ENCODE measurements at regions not wholly inside any gene's neighbourhood (a gene's known extent, or its start where the extent isn't known, plus 50 kb on each side); places are given as distances from the start of the nearest gene placed in this dataset.

DNA sequence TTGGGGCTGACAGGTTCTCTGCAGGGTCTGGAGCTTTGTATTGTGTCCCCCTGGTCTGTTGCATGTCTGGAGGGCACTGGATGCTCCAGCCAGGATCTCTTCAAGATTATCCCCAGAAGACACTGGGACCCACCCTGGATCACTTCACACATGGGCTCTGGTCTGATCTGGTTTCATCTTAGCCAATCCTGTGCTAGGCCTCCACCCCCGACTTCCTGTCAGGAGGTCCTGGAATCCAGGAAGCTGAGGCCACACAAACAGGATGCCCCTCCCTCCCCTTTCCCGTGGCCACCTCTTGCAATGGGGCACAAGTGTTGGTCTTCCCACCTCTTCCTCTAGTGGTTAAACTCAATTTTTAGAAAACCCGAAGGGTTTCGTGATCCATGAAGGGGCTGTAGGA lies 242.6 kb upstream of the MVB12B start:
- DNase-seq = no peak
- no peak overlapping the region for H3K4me3 Mint-ChIP-seq
- peaks cover 5% of the 10 kb centered on the region for H3K4me1 Mint-ChIP-seq (ENCODE audit: low read depth)
- peaks cover 0 to 2% of the 10 kb centered on the region in 2 donors for H3K9me3 Mint-ChIP-seq
- no peak for ATAC-seq (replicated peaks in 1 of 2)
- H3K27me3 Mint-ChIP-seq (ENCODE audit: low read depth) = peaks cover 15% of the 10 kb centered on the region
- no peak overlapping the region for H3K27ac Mint-ChIP-seq
- no peaks in the 10 kb centered on the region for H3K36me3 Mint-ChIP-seq (ENCODE audit: insufficient read depth in 2 of 2)

DNA sequence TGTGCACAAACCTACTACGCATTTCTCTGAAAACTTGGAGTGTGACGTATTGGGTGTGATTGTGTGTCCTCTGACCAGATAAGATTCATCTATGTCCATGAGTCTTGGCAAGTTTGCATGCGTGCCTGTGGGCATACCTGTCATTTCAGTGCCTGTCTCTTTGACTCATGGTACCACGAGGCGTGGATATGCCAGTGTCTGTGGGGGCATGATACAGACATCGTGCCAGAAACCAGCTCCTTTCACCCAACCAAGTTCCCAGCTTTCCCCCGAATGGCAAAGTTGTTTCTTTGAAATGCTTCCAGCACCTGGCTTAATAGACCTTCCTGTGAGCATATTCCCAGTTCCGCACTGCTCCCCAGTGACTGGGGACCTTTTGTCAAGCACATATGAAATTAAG lies 241.9 kb upstream of the MVB12B start:
- peaks cover 8% of the 10 kb centered on the region for H3K27me3 Mint-ChIP-seq (ENCODE audit: low read depth)
- ATAC-seq (replicated peaks in 1 of 2) (peak in 1 of 2 donors; percentile 26), DNase-seq (no peak)
- no peak overlapping the region for H3K27ac Mint-ChIP-seq
- H3K4me1 Mint-ChIP-seq (ENCODE audit: low read depth) = peaks cover 5% of the 10 kb centered on the region
- peaks cover 0 to 2% of the 10 kb centered on the region in 2 donors for H3K9me3 Mint-ChIP-seq
- no peaks in the 10 kb centered on the region for H3K36me3 Mint-ChIP-seq (ENCODE audit: insufficient read depth in 2 of 2)
- no peak overlapping the region for H3K4me3 Mint-ChIP-seq

DNA sequence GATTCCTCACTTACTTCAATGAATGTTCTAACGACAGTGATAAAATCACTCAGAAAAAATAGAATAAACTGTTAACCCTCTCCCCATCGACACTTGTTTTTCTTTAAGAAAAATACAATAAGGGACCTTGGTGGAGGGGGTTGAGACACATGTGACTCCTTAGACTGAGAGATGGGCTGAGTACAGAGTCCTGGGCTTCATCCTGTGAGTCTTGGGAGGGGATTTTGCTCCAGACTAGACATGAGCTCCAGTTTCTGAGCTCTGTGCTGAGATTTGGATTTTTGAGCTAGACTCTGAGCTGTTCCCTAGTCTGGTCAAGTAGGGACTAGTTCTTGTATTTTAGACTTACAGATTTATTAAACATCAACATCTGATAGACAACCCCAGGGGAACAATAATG lies 241.5 kb upstream of the MVB12B start:
- Mint-ChIP-seq H3K36me3 (ENCODE audit: insufficient read depth in 2 of 2) (no peaks in the 10 kb centered on the region), H3K27ac (no peak overlapping the region), H3K9me3 (peaks cover 0 to 2% of the 10 kb centered on the region in 2 donors), H3K4me1 (ENCODE audit: low read depth) (peaks cover 5% of the 10 kb centered on the region), H3K27me3 (ENCODE audit: low read depth) (peaks cover 7% of the 10 kb centered on the region), H3K4me3 (no peak overlapping the region)
- DNase-seq = no peak
- no peak for ATAC-seq (replicated peaks in 1 of 2)

DNA sequence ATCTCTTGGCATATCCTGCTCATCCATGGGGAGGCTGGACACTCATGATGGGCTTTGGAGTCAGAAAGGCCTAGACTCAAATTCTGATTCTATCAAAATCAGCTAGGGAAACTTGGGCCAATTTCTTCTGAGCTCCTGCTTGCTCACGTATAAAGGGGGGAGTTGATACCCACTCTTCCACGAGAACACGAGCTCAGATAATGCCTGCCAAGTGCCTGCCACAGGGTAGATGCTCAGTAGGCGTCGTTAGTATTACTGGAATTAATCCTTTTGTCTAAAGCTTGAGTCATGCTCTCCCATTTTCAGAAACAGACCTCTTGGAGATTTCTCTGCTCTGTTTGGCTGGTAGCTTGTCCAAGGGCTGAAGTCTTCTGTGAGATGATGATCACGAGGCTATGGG lies 238.3 kb upstream of the MVB12B start:
- no peaks in the 10 kb centered on the region for H3K36me3 Mint-ChIP-seq (ENCODE audit: insufficient read depth in 2 of 2)
- H3K27me3 Mint-ChIP-seq (ENCODE audit: low read depth) = peaks cover 7% of the 10 kb centered on the region
- peaks cover 5% of the 10 kb centered on the region for H3K4me1 Mint-ChIP-seq (ENCODE audit: low read depth)
- ATAC-seq (replicated peaks in 1 of 2) (no peak), DNase-seq (no peak)
- H3K9me3 Mint-ChIP-seq = peaks cover 0 to 2% of the 10 kb centered on the region in 2 donors
- no peak overlapping the region for H3K27ac Mint-ChIP-seq
- no peak overlapping the region for H3K4me3 Mint-ChIP-seq

DNA sequence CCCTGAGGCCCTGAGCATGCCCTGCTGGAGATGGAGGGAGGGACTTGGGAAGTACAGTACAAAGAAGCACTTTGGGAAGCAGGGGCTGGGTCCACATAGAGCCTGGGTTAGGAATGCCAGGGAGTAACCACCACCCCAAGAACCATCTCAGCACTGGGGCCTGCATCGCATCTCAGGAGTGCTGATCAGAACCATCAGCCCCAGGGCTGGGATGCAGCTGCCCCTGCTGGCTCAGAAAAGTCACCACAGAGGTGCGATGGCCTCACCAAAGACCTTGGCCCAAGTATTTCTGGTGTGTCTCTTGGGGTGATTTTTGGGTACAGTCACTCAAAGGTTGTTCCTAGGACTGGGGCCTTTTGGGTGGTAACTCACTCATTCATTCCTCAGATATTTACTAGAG lies 236.8 kb upstream of the MVB12B start:
- H3K27ac Mint-ChIP-seq = no peak overlapping the region
- ATAC-seq (replicated peaks in 1 of 2) (no peak), DNase-seq (no peak)
- H3K4me1 Mint-ChIP-seq (ENCODE audit: low read depth) = no peaks in the 10 kb centered on the region
- H3K36me3 Mint-ChIP-seq (ENCODE audit: insufficient read depth in 2 of 2) = no peaks in the 10 kb centered on the region
- H3K9me3 Mint-ChIP-seq = no peaks in the 10 kb centered on the region
- peaks cover 7% of the 10 kb centered on the region for H3K27me3 Mint-ChIP-seq (ENCODE audit: low read depth)
- no peak overlapping the region for H3K4me3 Mint-ChIP-seq

DNA sequence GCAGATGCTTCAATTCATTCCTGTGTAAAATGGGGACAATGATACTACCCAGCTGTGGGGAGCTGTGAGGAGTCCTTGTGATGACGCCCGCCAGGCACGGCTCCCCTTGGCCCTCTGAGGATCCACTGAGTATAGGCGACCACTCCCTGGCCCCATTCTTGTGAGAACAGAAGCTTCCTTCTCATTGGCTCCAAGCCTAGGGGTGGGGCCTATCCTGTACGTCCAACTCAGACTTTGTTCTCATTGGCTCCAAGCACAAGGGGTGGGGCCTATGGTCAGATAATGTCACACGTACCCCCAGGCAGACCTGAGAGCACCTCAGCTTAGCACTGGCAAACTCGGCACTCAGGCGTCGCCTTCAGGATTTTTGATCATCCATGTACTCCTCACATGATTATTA lies 232.9 kb upstream of the MVB12B start:
- Mint-ChIP-seq H3K36me3 (ENCODE audit: insufficient read depth in 2 of 2) (no peaks in the 10 kb centered on the region), H3K9me3 (no peaks in the 10 kb centered on the region), H3K4me1 (ENCODE audit: low read depth) (no peaks in the 10 kb centered on the region), H3K27me3 (ENCODE audit: low read depth) (no peaks in the 10 kb centered on the region), H3K4me3 (no peak overlapping the region), H3K27ac (no peak overlapping the region)
- DNase-seq = no peak
- ATAC-seq (replicated peaks in 1 of 2) = no peak

DNA sequence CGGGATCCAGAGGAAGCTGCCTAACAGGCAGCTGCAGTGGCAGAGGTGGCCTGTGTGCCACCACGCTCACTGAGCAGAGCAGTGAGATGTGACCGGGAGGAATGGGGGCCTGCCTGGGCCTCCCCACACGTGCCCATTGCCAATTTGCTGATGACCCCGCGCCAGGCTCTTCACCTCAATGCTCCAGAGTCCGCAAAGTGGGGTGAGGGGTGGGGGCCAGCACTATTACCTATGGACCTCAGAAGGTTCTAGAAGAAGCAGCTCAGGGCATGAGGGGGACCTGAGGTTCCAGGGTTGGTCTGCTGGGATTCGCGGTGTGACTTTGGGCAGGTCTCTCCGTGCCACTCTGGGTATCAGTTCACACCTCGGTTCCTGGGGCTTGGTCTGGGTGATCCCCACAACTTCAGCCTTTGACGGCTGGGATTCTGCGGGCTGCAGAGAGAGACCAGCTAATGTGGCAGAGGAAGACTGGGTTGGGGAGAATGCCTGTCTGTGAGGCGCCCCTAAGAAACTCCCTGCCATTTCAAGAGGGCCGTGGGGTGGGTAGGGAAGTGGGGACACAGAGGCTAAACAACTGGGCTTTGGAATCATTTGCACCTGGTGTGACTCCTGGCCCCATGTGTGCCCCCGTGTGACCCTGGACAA lies 231.0 kb upstream of the MVB12B start:
- DNase-seq (no peak), ATAC-seq (replicated peaks in 1 of 2) (no peak)
- no peaks in the 10 kb centered on the region for H3K4me1 Mint-ChIP-seq (ENCODE audit: low read depth)
- no peaks in the 10 kb centered on the region for H3K9me3 Mint-ChIP-seq
- H3K27me3 Mint-ChIP-seq (ENCODE audit: low read depth) = no peaks in the 10 kb centered on the region
- no peak overlapping the region for H3K27ac Mint-ChIP-seq
- no peak overlapping the region for H3K4me3 Mint-ChIP-seq
- H3K36me3 Mint-ChIP-seq (ENCODE audit: insufficient read depth in 2 of 2) = no peaks in the 10 kb centered on the region

DNA sequence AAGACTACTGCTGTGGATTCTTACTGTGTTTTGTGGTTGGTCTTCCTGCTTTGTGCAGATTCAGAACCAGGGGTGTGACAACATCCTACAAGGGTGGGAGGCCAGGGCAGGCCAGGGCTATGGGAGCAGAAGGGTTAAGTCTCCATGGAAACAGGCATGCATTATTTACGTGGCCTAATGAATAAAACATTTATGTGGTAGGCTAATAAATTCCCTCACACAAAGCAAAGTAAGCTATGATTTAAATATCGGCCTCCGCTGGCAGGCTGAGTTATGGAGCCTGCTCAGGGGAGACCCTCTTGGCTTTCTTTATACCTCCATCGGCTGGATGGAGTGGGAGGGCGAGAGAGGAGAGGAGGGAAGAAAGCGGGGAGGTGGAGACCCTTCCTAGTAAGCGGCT lies 230.3 kb upstream of the MVB12B start:
- H3K27me3 Mint-ChIP-seq (ENCODE audit: low read depth) = no peaks in the 10 kb centered on the region
- DNase-seq (no peak), ATAC-seq (replicated peaks in 1 of 2) (no peak)
- no peaks in the 10 kb centered on the region for H3K4me1 Mint-ChIP-seq (ENCODE audit: low read depth)
- no peak overlapping the region for H3K4me3 Mint-ChIP-seq
- H3K27ac Mint-ChIP-seq = no peak overlapping the region
- no peaks in the 10 kb centered on the region for H3K9me3 Mint-ChIP-seq
- no peaks in the 10 kb centered on the region for H3K36me3 Mint-ChIP-seq (ENCODE audit: insufficient read depth in 2 of 2)

DNA sequence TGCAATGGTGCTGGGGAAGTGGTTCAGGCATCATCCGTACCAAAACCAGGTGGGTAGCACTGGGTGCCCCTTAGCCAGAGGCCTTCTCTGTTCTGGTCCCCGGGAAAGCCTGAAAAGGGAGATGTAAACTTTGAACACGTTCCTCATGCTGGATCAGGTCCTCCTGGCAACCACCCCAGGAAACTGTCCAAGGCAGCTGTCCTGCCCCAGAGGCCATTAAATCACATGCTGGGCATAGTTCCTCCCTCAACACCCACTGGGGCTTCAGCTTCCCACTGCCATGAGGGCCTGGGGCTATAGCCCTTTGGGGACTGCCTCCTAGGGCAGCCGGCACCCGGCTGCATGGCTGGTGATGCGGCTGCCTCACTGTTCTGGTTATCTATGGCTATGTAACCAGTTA lies 228.9 kb upstream of the MVB12B start:
- ATAC-seq (replicated peaks in 1 of 2) = no peak
- no peak overlapping the region for H3K4me3 Mint-ChIP-seq
- H3K27me3 Mint-ChIP-seq (ENCODE audit: low read depth) = no peaks in the 10 kb centered on the region
- H3K36me3 Mint-ChIP-seq (ENCODE audit: insufficient read depth in 2 of 2) = no peaks in the 10 kb centered on the region
- no peaks in the 10 kb centered on the region for H3K9me3 Mint-ChIP-seq
- DNase-seq = no peak
- H3K27ac Mint-ChIP-seq = no peak overlapping the region
- no peaks in the 10 kb centered on the region for H3K4me1 Mint-ChIP-seq (ENCODE audit: low read depth)

DNA sequence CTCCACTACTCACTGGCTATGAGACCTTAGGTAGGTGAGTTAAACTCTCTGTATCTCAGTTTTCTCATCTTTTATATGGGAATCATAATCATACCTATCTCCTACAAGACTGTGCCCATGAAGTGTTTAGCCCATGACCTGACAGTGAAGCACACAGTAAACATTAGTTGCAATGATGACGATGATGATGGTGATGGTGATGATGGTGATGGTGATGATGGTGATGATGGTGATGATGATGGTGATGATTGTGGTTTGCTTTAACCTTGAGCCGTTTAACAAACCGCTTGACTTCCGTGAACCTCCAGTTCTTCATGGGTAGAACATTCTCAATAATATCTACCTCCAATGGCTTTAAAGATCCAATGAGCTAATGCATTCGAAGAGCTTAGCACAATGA lies 220.2 kb upstream of the MVB12B start:
- ATAC-seq (replicated peaks in 1 of 2) (no peak), DNase-seq (no peak)
- no peaks in the 10 kb centered on the region for H3K4me1 Mint-ChIP-seq (ENCODE audit: low read depth)
- peaks cover 5% of the 10 kb centered on the region for H3K27me3 Mint-ChIP-seq (ENCODE audit: low read depth)
- H3K4me3 Mint-ChIP-seq = no peak overlapping the region
- no peak overlapping the region for H3K27ac Mint-ChIP-seq
- H3K36me3 Mint-ChIP-seq (ENCODE audit: insufficient read depth in 2 of 2) = no peaks in the 10 kb centered on the region
- H3K9me3 Mint-ChIP-seq = no peaks in the 10 kb centered on the region

DNA sequence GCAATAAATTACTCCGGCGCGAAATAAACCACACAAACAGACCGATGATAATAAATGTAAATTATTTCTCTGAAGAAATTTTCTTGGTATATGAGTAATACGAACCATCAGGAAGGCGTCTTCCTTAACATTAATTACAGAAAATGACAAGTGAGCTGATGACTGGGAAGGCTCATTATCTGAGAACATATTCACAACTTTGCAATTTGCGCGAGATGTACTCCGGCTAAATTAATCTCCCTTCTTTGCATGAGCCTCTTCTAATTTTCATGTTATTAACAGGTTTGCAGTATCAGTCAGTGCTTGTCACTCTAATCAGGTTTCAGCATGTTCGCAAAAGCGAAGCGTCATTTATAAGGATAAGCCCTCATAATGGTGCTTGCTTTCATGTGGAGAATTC lies 218.9 kb upstream of the MVB12B start:
- DNase-seq (no peak), ATAC-seq (replicated peaks in 1 of 2) (no peak)
- Mint-ChIP-seq H3K27ac (no peak overlapping the region), H3K36me3 (ENCODE audit: insufficient read depth in 2 of 2) (no peaks in the 10 kb centered on the region), H3K4me3 (no peak overlapping the region), H3K9me3 (no peaks in the 10 kb centered on the region), H3K27me3 (ENCODE audit: low read depth) (peaks cover 10% of the 10 kb centered on the region), H3K4me1 (ENCODE audit: low read depth) (no peaks in the 10 kb centered on the region)

DNA sequence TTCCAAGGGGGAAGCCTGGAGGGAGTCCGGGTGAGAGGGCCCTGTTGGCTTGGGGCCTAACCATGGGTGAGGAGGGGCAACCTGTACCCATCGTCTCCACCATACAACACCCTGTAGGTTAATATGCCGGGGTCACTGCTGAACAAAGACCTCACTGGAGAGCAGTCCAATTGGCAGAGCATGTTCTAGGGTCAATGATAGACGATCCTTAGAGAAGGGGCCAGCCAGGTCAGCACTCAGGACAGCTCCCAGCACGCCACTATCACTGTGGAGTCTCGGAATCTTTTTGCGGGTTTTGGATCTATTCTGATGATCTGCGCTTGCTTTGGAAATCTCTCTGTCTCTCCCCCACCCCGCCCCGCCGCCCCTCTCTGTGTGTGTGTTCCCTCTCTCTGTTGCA lies 218.4 kb upstream of the MVB12B start:
- ATAC-seq (replicated peaks in 1 of 2) = no peak
- no peaks in the 10 kb centered on the region for H3K4me1 Mint-ChIP-seq (ENCODE audit: low read depth)
- DNase-seq = no peak
- no peaks in the 10 kb centered on the region for H3K9me3 Mint-ChIP-seq
- H3K27me3 Mint-ChIP-seq (ENCODE audit: low read depth) = peaks cover 11% of the 10 kb centered on the region
- H3K36me3 Mint-ChIP-seq (ENCODE audit: insufficient read depth in 2 of 2) = no peaks in the 10 kb centered on the region
- no peak overlapping the region for H3K4me3 Mint-ChIP-seq
- H3K27ac Mint-ChIP-seq = no peak overlapping the region

DNA sequence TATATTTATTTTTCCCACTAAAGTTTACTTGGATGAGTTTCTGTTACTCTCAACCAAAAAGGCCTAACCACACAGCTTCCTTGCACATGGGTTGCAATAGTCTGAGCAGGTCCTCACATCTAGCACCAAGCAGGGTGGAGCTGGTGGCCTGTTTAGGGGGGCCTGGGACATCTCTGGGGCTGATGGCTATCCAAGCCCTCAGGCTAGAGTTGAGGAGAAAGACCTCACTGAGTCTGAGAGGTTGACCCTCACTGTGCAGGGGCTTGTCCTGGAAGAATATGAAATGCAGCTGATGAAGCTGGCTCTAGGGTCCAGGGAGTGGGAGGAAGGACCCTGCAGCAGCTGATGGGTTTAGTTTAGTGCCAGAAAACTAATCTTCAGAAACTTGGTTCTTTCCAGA lies 217.1 kb upstream of the MVB12B start:
- no peaks in the 10 kb centered on the region for H3K36me3 Mint-ChIP-seq (ENCODE audit: insufficient read depth in 2 of 2)
- H3K4me1 Mint-ChIP-seq (ENCODE audit: low read depth) = no peaks in the 10 kb centered on the region
- ATAC-seq (replicated peaks in 1 of 2) (no peak), DNase-seq (no peak)
- H3K27ac Mint-ChIP-seq = no peak overlapping the region
- no peak overlapping the region for H3K4me3 Mint-ChIP-seq
- H3K27me3 Mint-ChIP-seq (ENCODE audit: low read depth) = peaks cover 14% of the 10 kb centered on the region
- H3K9me3 Mint-ChIP-seq = no peaks in the 10 kb centered on the region

DNA sequence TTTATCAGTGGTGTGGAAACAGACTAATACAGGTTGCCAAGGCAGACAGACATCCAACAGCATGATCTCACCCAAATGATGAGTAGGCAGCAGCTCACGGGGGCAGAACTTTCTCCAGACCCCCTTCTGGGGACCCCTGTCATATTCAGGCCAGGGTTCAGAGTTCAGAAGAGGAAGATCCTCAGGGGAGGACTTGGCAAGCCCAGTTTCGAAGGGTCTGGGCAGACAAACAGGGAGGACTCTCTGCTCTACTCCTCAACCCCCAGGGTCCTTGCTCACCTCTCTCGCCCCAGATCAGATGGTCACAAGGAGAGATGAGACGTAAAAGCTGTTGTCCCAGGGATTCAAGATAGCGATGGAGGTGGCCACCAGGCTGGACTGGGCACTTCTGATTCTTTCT lies 215.1 kb upstream of the MVB12B start:
- Mint-ChIP-seq H3K27me3 (ENCODE audit: low read depth) (peaks cover 14% of the 10 kb centered on the region), H3K9me3 (no peaks in the 10 kb centered on the region), H3K36me3 (ENCODE audit: insufficient read depth in 2 of 2) (no peaks in the 10 kb centered on the region), H3K4me1 (ENCODE audit: low read depth) (no peaks in the 10 kb centered on the region), H3K4me3 (no peak overlapping the region), H3K27ac (no peak overlapping the region)
- ATAC-seq (replicated peaks in 1 of 2) = no peak
- no peak for DNase-seq

All from activated T-cell treated with anti-CD3 and anti-CD28 coated beads, Interleukin-2, amount 50 U/mL, for 72 hours (primary cell).